ENCODE measurements at regions not wholly inside any gene's neighbourhood (a gene's known extent, or its start where the extent isn't known, plus 50 kb on each side); places are given as distances from the start of the nearest gene placed in this dataset.

DNA sequence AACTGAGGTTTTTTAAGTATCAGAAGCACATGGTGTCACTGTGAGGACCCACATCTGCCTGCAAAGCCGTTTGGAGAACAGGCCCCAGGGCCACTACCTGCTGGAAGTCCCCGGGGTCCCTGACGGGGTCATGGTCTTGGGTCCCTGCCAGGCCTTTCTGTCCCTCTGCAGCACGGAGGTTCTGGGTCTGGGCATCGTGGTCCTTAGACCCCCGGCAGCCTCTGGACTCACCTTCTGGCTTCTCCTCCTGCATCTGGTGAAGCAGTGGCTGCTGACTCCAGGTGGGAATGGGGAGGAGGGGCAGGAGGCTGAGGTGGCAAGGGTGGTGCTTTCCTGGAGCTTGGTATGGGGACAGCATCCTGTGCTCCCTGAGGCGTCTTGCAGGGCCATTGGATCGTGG lies 198.6 kb downstream of the TEX29 start:
- no peak for DNase-seq

- DNase-seq: no peak
Observed at GRCh38 chr13:111519490-111520170, 199.2 kb downstream of the TEX29 start.

DNA sequence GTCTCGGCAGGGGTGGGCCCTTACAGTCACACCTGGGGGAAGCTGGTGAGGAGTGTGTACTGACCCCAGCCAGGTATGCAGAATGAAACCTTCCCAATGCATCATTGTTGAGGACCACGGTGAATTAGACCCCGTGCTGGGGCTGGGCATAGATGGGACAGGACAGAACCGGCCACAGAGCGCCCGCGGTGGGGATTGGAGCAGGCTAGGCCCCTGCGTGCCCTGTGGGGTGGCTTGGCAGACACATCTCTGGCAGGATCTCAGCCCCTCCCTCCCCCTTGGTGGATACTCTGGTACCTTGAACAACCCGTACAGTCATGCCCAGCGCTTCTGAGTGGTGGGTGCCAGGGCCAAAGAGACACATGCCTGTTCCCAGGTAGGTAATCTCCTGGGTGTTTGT lies 200.6 kb downstream of the TEX29 start:
- DNase-seq: no peak

GRCh38 chr13:111521691-111522229 lies 201.3 kb downstream of the TEX29 start:
- DNase-seq: no peak

GRCh38 chr13:111525320-111526118 lies 205.1 kb downstream of the TEX29 start:
- no peak for DNase-seq

- no peak for DNase-seq
Observed at GRCh38 chr13:111526922-111527321, 206.5 kb downstream of the TEX29 start.

GRCh38 chr13:111527614-111528229 lies 207.3 kb downstream of the TEX29 start:
- DNase-seq: no peak

- no peak for DNase-seq
Observed at GRCh38 chr13:111528513-111528912, 208.1 kb downstream of the TEX29 start.

DNA sequence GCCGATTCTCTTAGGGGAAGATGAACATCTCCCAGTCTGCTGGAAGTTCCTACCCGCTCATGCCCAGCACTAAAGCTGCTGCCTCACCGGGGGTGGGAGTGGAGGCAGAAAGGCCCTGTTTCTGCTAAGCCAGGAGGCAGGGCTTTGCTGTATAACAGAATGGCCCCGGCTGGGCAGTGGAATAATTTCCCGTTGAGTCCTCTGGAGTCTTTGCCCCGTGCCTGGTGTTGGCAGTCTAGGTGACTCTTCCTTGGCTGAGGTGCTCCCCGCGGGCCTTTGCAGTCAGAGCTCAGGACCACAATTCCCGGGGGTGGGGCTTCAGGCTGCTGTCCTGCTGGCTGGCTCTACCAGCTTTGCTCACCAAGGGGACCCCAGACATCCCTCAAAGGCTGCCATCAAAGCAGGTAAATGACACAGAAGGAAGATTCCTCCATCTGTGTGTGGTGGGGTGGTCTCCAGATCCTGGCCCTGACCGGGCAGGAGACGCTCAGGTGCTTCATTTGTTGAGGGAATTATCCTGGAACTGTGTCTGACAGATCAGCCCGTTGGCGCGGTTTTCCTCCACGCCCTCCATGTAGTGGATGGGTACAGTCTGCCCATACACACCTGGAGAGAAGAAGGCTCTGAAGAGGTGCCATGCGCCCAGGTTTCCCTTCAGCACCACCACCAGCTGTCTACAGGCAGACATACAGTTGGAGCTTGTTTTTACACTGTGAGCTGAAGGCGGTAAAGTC lies 209.9 kb downstream of the TEX29 start:
- DNase-seq: no peak

- no peak for DNase-seq
Observed at GRCh38 chr13:111531505-111531904, 211.1 kb downstream of the TEX29 start.

GRCh38 chr13:111532111-111532510 lies 211.7 kb downstream of the TEX29 start:
- DNase-seq: no peak

DNA sequence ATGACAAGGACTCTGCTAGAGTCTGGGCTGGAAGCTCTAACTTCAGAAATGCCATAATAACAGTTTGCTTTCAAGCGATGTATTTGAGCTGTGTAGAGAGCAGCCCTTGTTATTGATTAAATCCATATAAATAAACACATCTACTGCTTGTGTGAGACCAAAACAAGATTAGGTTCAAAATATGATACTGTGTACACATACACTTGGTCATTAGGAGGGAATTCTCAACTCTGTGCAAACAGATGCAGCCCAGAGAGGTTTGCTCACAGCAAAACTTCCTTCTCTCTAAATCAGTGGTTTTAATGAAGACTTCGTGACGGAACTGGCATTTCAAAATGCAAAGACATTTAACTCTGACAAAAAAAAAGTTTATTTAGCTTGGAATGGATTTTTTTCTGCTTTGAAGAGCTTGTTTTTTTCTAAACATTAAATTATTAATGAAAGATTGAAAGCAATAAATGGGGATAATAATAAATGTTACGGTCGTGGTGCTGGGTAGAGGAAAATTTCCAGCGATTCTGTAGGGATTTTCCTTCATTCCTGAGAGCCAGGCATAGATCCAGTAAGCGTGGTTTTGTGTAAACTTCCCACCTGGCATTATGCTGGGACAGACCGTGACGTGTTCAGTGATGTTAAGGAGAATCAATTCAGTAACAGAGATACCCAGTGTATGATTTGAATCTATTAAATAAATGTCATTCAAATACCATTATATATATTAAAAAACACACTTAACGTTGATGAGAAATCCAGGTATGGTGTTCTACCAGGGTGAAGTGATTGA lies 213.7 kb downstream of the TEX29 start:
- DNase-seq: no peak

DNA sequence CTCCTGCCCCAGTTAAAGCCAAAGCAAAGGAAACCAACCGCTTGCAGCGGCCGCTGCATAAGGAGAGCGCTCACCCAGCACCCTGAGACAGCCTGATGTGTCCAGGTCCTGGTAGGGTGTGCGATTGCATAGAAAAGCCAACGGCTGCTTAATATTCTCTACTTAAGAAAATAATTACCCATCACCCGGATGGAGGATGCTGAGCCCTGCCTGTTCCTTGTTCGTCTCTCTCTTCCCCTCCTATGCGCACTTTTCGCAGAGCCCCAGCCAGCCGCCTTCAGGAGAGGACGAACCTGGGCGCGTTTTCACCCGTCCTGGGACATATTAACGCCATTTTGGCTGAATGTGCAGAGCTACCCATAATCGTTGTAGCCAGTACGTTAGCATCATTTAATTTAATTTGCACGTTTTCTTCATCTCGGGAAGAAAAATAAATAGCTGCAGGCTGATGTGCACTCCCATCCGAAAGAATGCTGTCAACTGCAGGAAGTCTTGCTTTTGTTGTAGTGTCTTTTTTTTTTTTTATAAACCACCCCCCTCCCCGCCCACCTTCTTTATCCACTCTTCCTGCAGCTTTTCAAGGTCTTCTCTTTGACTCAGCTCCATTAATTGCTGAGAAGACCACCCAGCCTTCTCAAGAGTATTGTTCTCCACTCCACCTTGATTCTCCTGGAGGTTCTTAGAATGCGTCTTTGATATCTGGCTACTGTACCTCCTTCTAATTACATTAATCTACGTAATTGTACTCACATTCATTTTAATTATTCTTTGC lies 214.5 kb downstream of the TEX29 start:
- DNase-seq: no peak

GRCh38 chr13:111535523-111535811 lies 215.0 kb downstream of the TEX29 start:
- DNase-seq: no peak

DNA sequence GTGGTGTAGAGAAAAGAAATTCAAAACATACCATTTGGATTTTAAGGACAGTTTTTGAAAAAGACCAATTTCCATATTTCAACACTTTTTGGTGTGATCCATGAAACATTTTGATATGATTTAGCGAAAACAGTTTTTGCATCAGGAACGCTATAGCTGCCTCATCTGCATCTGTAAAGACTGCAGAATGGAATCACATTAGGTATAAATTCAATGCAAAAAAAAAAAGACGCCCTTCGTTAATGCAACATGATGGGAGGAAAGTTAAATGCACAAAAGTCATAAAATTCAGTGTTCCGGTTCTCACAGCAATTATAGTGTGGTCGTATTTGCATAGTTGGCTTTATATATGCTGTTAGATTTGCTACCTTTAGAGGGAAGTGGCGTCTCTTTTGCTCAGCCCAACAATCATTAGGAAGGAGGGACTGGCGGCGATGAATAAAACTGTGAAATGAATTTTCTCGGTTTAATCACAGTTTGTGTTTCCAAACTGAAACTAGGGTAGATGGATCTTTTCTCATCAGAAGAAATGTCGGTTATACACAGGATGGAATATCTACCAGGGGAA lies 215.7 kb downstream of the TEX29 start:
- DNase-seq: no peak

DNA sequence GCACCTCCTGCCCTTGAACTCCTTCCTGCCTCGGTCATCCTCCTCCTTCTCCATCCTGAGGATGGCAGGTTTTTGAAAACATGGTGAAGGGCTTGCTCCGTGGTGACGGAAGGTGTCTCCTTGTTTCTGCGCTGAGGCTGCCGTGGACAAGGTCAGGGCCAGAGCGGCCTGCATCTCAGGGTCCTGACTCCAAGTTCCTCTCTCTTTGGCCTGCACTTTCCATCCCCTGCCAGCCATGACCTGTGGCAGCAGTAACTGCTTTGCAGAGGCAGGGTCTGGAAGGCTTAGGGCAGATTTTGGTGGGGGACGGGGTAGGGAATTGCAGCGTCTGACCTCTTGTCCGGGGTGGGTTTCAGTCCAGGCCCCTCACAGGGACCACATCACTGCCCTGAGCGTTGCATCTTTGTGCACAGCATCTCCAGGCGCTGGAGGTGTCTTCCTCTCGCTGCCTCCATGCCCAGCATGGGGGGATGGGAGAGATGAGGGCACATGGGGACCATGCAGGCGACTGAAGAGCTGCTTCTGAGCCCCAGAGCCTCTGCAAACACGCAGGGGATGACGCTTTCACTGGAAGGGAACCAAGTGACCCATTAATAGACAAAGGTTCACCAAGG lies 216.8 kb downstream of the TEX29 start:
- DNase-seq: no peak

DNA sequence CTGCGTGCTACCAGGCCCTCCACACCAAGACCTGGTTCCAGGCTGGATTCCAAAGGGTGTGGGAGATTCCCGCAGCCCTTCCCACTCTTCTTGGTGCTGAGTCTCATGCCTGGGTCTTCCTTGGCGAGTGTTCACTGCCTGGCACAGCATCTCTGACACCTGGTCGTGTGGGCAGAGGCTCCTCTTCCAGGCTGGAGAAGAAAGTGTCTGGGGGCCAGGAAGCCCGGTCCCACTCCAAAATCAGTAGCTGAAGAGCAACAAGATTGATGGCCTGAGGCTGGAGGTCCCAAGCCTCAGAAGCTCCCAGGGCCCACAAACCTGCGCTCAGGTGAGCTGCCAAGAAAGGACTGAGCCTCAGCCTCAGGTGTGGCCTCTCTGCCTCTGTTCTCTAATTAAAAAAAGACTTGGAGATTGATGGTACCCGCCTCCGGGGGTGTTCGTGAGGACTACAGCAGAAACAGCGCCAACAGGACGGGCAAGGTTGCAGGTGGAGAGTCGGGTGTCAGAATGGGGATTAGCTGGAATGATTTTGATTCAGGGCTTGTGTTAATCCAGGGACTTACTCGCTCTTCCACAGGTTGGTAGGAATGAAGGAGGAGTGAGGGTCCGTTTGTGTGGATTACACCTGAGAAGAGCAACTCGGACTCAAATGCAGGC lies 217.5 kb downstream of the TEX29 start:
- DNase-seq: no peak

- no peak for DNase-seq
Observed at GRCh38 chr13:111539252-111539651, 218.8 kb downstream of the TEX29 start.

DNA sequence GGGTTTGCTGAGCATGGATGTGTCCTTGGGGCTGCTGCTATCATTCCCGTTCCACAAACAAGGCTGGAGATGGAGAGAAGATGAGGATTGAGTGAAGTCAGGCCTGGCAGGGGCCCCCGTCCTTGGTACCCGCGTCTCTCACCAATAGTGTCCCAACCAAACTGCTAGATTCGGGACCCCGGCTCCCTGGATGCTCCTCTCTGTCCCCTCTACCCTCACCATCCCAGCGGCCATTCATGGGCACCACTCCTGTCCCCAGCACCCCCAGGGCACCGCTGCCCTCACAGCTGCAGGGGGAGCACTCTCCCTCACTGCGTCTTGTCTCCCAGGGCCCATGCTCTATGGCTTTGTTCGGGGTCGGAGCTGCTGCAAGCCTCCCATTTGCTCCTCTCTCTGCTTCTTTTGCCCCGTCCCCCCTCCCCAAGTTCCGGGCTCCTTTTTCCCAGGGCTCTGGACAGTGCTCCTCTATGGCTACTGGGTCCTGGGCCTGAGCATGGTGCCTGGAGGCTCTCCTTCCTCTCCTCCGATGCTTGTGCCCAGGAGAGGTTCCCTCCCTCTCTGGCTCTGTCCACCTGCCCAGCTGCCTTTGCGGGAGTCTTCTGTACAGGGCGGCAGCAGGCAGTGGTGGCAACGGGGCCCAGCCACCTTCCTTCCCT lies 219.5 kb downstream of the TEX29 start:
- DNase-seq: no peak

DNA sequence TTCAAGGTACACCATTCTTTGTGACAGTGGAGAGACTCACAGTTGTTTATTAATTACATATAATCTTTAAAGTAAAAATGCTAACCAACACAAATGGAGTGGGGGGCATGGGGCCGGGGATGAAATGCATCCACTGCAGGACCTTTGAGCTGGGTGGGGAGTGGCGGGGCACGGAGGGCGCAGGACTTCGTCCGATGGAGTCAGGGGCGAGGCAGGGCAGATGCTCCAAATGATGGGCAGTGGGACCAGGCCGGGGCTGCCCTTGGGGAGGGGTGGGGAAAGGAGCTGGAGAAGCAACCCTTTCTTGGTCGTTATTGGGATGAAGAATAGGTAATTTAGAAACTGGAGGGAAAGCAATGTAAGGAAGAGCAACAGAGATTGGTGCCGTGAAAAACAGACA lies 220.0 kb downstream of the TEX29 start:
- DNase-seq: no peak

Data from NCI-H226 (cell line).